H9 (cell line): ENCODE measurements at regions not wholly inside any gene's neighbourhood (a gene's known extent, or its start where the extent isn't known, plus 50 kb on each side); places are given as distances from the start of the nearest gene placed in this dataset.

Experiments
- DNase-seq: peaks from one replicate; pipeline ENCODE4 v3.0.0-alpha.2; 2017
- H2AFZ ChIP-seq: one replicate; pipeline ENCODE4 v1.6.1; 2013; ENCODE audit warnings: mild to moderate bottlenecking, low read length, control low read depth, moderate library complexity
- H2AK5ac ChIP-seq: 2 replicates; pipeline ENCODE4 v1.6.1; 2013; ENCODE audit warnings: low read length, control low read depth, mixed read lengths; ENCODE audit not compliant: insufficient read length
- H2BK120ac ChIP-seq: one replicate; pipeline ENCODE4 v1.6.1; 2013; ENCODE audit warnings: low read depth, mild to moderate bottlenecking, low read length, control low read depth, inconsistent platforms; ENCODE audit not compliant: poor library complexity, severe bottlenecking
- H2BK12ac ChIP-seq: 2 replicates; pipeline ENCODE4 v1.6.1; 2013; ENCODE audit warnings: low read length, control low read depth, mixed read lengths, low read depth; ENCODE audit not compliant: insufficient read length
- H2BK15ac ChIP-seq: 2 replicates; pipeline ENCODE4 v1.6.1; 2013; ENCODE audit warnings: low read depth, low read length, control low read depth
- H2BK20ac ChIP-seq: one replicate; pipeline ENCODE4 v1.6.1; 2013; ENCODE audit warnings: low read depth, mild to moderate bottlenecking, low read length, control low read depth, inconsistent platforms; ENCODE audit not compliant: poor library complexity, severe bottlenecking
- H2BK5ac ChIP-seq: 2 replicates; pipeline ENCODE4 v1.6.1; 2013; ENCODE audit warnings: low read length, control low read depth, mixed read lengths; ENCODE audit not compliant: insufficient read length
- H3K14ac ChIP-seq: 2 replicates; pipeline ENCODE4 v1.6.1; 2013; ENCODE audit warnings: low read length, control low read depth; ENCODE audit not compliant: insufficient read depth
- H3K18ac ChIP-seq: 2 replicates; pipeline ENCODE4 v1.6.1; 2013; ENCODE audit warnings: low read depth, mild to moderate bottlenecking, mixed read lengths, low read length, control low read depth; ENCODE audit not compliant: insufficient read length
- H3K23ac ChIP-seq: 2 replicates; pipeline ENCODE4 v1.6.1; 2013; ENCODE audit warnings: low read length, control low read depth, mixed read lengths, low read depth; ENCODE audit not compliant: insufficient read length
- H3K23me2 ChIP-seq: 2 replicates; pipeline ENCODE4 v1.6.1; 2013; ENCODE audit warnings: low read depth, mild to moderate bottlenecking, mixed read lengths, low read length, control low read depth; ENCODE audit not compliant: insufficient read length, poor library complexity, severe bottlenecking
- H3K27ac ChIP-seq: 2 replicates; pipeline ENCODE4 v1.5.1; 2013; ENCODE audit warnings: low read length, control low read depth, mixed read lengths, low read depth; ENCODE audit not compliant: insufficient read length
- H3K27me3 ChIP-seq: 2 replicates; pipeline ENCODE4 v1.6.1; 2013; ENCODE audit warnings: low read length, control low read depth, inconsistent platforms; ENCODE audit not compliant: insufficient read depth
- H3K4ac ChIP-seq: 2 replicates; pipeline ENCODE4 v1.6.1; 2013; ENCODE audit warnings: low read depth, mild to moderate bottlenecking, control low read depth, inconsistent platforms, low read length, moderate library complexity
- H3K4me1 ChIP-seq: 2 replicates; pipeline ENCODE4 v1.6.1; 2013; ENCODE audit warnings: low read length, control low read depth, inconsistent platforms; ENCODE audit not compliant: insufficient read depth
- H3K4me2 ChIP-seq: 2 replicates; pipeline ENCODE4 v1.6.1; 2013; ENCODE audit warnings: low read length, control low read depth, mixed read lengths; ENCODE audit not compliant: insufficient read length, insufficient read depth
- H3K56ac ChIP-seq: 2 replicates; pipeline ENCODE4 v1.6.1; 2013; ENCODE audit warnings: low read depth, mild to moderate bottlenecking, mixed read lengths, low read length, control low read depth; ENCODE audit not compliant: insufficient read length
- H3K79me1 ChIP-seq: 2 replicates; pipeline ENCODE4 v1.6.1; 2013; ENCODE audit warnings: low read depth, mild to moderate bottlenecking, moderate library complexity, low read length, control low read depth, inconsistent platforms; ENCODE audit not compliant: insufficient read depth, poor library complexity, severe bottlenecking
- H3K79me2 ChIP-seq: 2 replicates; pipeline ENCODE4 v1.6.1; 2013; ENCODE audit warnings: low read length, control low read depth, inconsistent platforms; ENCODE audit not compliant: insufficient read depth
- H3K9ac ChIP-seq: 2 replicates; pipeline ENCODE4 v1.6.1; 2013; ENCODE audit warnings: low read length, control low read depth, mixed read lengths; ENCODE audit not compliant: insufficient read length; ENCODE audit errors: extremely low read depth
- H3K9me3 ChIP-seq: one replicate; pipeline ENCODE4 v1.6.1; 2013; ENCODE audit warnings: low read depth, low read length, inconsistent platforms; ENCODE audit not compliant: control insufficient read depth
- H3T11ph ChIP-seq: one replicate; pipeline ENCODE4 v1.6.1; 2013; ENCODE audit warnings: mild to moderate bottlenecking, low read length, control low read depth, inconsistent platforms
- H4K20me1 ChIP-seq: one replicate; pipeline ENCODE4 v1.6.1; 2013; ENCODE audit not compliant: control insufficient read depth, insufficient read length, insufficient read depth
- H4K5ac ChIP-seq: 2 replicates; pipeline ENCODE4 v1.6.1; 2013; ENCODE audit warnings: low read depth, mild to moderate bottlenecking, mixed read lengths, low read length, control low read depth; ENCODE audit not compliant: insufficient read length
- H4K8ac ChIP-seq: replicated peaks from 2 replicates; pipeline ENCODE4 v1.6.1; 2013; ENCODE audit warnings: low read length, control low read depth, mixed read lengths, low read depth; ENCODE audit not compliant: insufficient read length
- H4K91ac ChIP-seq: 2 replicates; pipeline ENCODE4 v1.6.1; 2013; ENCODE audit warnings: low read depth, mild to moderate bottlenecking, moderate library complexity, mixed read lengths, low read length, control low read depth; ENCODE audit not compliant: insufficient read length
- H3K27ac Mint-ChIP-seq, 3 experiments: 2 replicates in 2 of 3; 3 replicates in 1 of 3; pipeline ENCODE4 v1.8.0; 2020 to 2021; ENCODE audit warnings: mixed read lengths in 3 of 3, mild to moderate bottlenecking in 1 of 3, moderate library complexity in 1 of 3
- H3K27me3 Mint-ChIP-seq: 2 replicates; pipeline ENCODE4 v1.8.0; 2021; ENCODE audit warnings: low read depth, mild to moderate bottlenecking, moderate library complexity, mixed read lengths
- H3K36me3 Mint-ChIP-seq, 3 experiments: 2 replicates in 2 of 3; 3 replicates in 1 of 3; pipeline ENCODE4 v1.8.0; 2020 to 2021; ENCODE audit warnings: low read depth in 3 of 3, mixed read lengths in 3 of 3; ENCODE audit not compliant: insufficient read depth in 1 of 3
- H3K4me1 Mint-ChIP-seq, 2 experiments: 2 replicates each; pipeline ENCODE4 v1.8.0; 2020; ENCODE audit warnings: mixed read lengths in 2 of 2
- H3K4me3 Mint-ChIP-seq, 2 experiments: 2 replicates in 1 of 2; 3 replicates in 1 of 2; pipeline ENCODE4 v1.8.0; 2020 to 2021; ENCODE audit warnings: mild to moderate bottlenecking in 2 of 2, mixed read lengths in 2 of 2, moderate library complexity in 1 of 2
- H3K9me3 Mint-ChIP-seq, 2 experiments: 2 replicates in 1 of 2; 3 replicates in 1 of 2; pipeline ENCODE4 v1.8.0; 2020; ENCODE audit warnings: mild to moderate bottlenecking in 2 of 2, mixed read lengths in 2 of 2, moderate library complexity in 1 of 2
- CTCF ChIP-seq: fragments of 200-600 bp; sonication (generic); conservative IDR thresholded peaks from 3 replicates; pipeline ENCODE4 v1.8.0; 2021; ENCODE audit warnings: antibody characterized with exemption, mild to moderate bottlenecking
- WGBS: extraction: QIAGEN DNeasy Blood & Tissue Kit; methylation state at CpG from one replicate; pipeline ENCODE4 v1.1.7; 2013; ENCODE audit warnings: missing lambda C conversion rate, low lambda C conversion rate, mixed read lengths; ENCODE audit not compliant: insufficient read length; ENCODE audit errors: extremely low coverage; 5-methylcytosine and 5-hydroxymethylcytosine counted together

- H2BK20ac ChIP-seq: no peak overlapping the region
- no peak overlapping the region for H2BK5ac ChIP-seq
- H3K9ac ChIP-seq: no peak overlapping the region
- no peaks in the 10 kb centered on the region for H3K79me1 ChIP-seq
- no peak overlapping the region for H2BK120ac ChIP-seq
- no peak overlapping the region for H4K91ac ChIP-seq
- TF ChIP-seq CTCF: no peak
- Mint-ChIP-seq H3K9me3 (peaks cover 3 to 4% of the 10 kb centered on the region in 2 experiments; a peak in 3 of 5 replicates), H3K4me3 (no peak overlapping the region), H3K4me1 (peaks cover 29 to 39% of the 10 kb centered on the region in 2 experiments), H3K27me3 (no peaks in the 10 kb centered on the region), H3K27ac (peak overlapping the region in 2 of 3 experiments; percentile 16 to 45; a peak in 3 of 7 replicates), H3K36me3 (peaks cover 3 to 10% (median 6%) of the 10 kb centered on the region in 3 experiments)
- no peak overlapping the region for H2AFZ ChIP-seq
- no peak overlapping the region for H3T11ph ChIP-seq
- no peak overlapping the region for H3K56ac ChIP-seq
- no peak overlapping the region for H3K4me2 ChIP-seq
- no peak for DNase-seq
- no CpG with 5 or more reads among the region's 1 CpG for WGBS
- H2BK12ac ChIP-seq: no peak overlapping the region
- H4K8ac ChIP-seq: no peak overlapping the region
- no peaks in the 10 kb centered on the region for H3K79me2 ChIP-seq
- no peaks in the 10 kb centered on the region for H3K23me2 ChIP-seq
- H3K27me3 ChIP-seq: no peaks in the 10 kb centered on the region
- H2AK5ac ChIP-seq: no peak overlapping the region
- H4K5ac ChIP-seq: no peak overlapping the region
- H3K23ac ChIP-seq: no peak overlapping the region
- H2BK15ac ChIP-seq: no peak overlapping the region
- no peak overlapping the region for H3K4ac ChIP-seq
- peaks cover 8% of the 10 kb centered on the region for H3K4me1 ChIP-seq
- H3K14ac ChIP-seq: no peak overlapping the region
- no peak overlapping the region for H3K18ac ChIP-seq
- no peaks in the 10 kb centered on the region for H4K20me1 ChIP-seq
- H3K9me3 ChIP-seq: no peaks in the 10 kb centered on the region
- H3K27ac ChIP-seq: peak overlapping the region; percentile 35
Observed at GRCh38 chr2:167792126-167792525, 455.3 kb downstream of the STK39 start.
